Heart left ventricle (tissue), 13 donors: ENCODE measurements at regions not wholly inside any gene's neighbourhood (a gene's known extent, or its start where the extent isn't known, plus 50 kb on each side); places are given as distances from the start of the nearest gene placed in this dataset.

ENCODE experiments used
- CTCF ChIP-seq, 12 donors: fragments of 200-600 bp; sonication (generic) in 4 of 12; IDR thresholded peaks; one replicate each; pipeline versions ENCODE4 v1.5.0 to v1.8.0; 2018 to 2022; ENCODE audit warnings: antibody characterized with exemption in 12 of 12, mild to moderate bottlenecking in 5 of 12
- POLR2A ChIP-seq, 2 donors: fragments of 450-650 bp; IDR thresholded peaks; one replicate each; pipeline ENCODE4 v1.6.1; 2017; ENCODE audit warnings: antibody characterized with exemption in 2 of 2, mild to moderate bottlenecking in 2 of 2, moderate library complexity in 2 of 2
- donor health status: ischemic (EF 13 %, LVEDD 7.1; RV severe dilation, severe dysfunction).
- donor health status: DM: no; HTN: yes; CAD: no.
- donor health status: DM: no; HTN: no; CAD: no.
- donor health status: ischemic (EF 25% LVEDD 6.9; RV normal size, moderate dysfunction).
- donor health status: ischemic (EF 25% LVEDD 5.7; RV mildly dilated, moderate dysfunction).
- donor health status: ischemic (EF 35%, LVEDD 5.7; RV mildly dilated, moderate dysfunction).
- donor health status: nonischemic (EF 11% LVEDD 7.7; RV severe dilation, severe dysfunction).
- donor health status: DM: yes; HTN: yes; CAD: no.
- donor health status: PGD.
- donor health status: ischemic (EF 29% LVEDD 5.4; RV normal size, mild dysfunction).
- donor health status: nonischemic (EF 23%, LVEDD 6.1; RV moderate dilation, normal function).

DNA sequence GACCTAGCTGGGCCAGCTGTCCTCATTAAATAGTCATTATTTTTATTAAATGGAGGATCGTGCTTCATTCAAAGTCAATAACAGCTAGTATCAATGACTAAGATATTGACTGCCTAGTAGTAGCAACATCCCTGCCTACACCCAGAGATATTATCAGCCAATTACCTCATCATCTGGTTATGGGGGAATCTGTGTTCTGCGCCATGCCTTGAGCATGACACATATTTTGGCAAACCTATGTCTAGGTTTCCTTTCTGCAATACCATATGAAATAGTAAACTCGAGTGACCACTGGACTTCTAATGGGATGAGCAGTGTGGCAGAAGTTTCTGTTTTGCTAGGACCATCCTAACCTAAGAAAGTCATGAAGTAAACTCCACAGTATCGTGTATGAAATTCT lies 50.0 kb upstream of the AADAT start:
- TF ChIP-seq CTCF (IDR thresholded peaks at IDR 0.05) (no peak), POLR2A (IDR thresholded peaks at IDR 0.05) (no peak)
